ENCODE measurements at regions not wholly inside any gene's neighbourhood (a gene's known extent, or its start where the extent isn't known, plus 50 kb on each side); places are given as distances from the start of the nearest gene placed in this dataset.

DNA sequence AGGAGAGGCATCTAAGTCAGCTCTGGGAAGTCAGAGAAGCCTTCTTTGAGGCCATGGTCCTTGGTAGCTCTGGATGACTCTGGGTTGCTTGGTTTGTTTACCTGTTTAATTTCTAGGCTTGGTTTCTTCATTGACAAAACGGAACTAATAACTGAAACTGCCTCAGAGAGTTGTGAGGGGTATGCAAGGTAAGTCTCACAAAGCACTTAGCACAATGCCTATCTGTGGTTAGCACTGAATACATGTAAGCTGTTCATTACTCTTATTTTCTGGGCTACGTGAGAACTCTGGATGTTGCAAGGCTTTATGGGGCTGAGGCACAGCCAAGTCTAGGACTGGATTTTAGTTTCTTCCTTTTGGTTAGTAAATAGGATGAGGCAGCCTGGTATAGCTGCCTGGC lies 225.8 kb upstream of the NCAM1 start:
- H3K27me3 ChIP-seq, result no peaks in the 10 kb centered on the region
- ATAC-seq, result no peak
- no peaks in the 10 kb centered on the region for H3K4me1 ChIP-seq
- no peaks in the 10 kb centered on the region for H3K36me3 ChIP-seq
- H3K27ac ChIP-seq, result no peak overlapping the region
- no peaks in the 10 kb centered on the region for H3K9me3 ChIP-seq
- no peak overlapping the region for H3K4me3 ChIP-seq
- no peak for TF ChIP-seq EP300 (IDR thresholded peaks at IDR 0.05)
- TF ChIP-seq POLR2A (IDR thresholded peaks at IDR 0.05), result no peak
- TF ChIP-seq POLR2AphosphoS5 (IDR thresholded peaks at IDR 0.05), result no peak
- TF ChIP-seq, protein P1, sequence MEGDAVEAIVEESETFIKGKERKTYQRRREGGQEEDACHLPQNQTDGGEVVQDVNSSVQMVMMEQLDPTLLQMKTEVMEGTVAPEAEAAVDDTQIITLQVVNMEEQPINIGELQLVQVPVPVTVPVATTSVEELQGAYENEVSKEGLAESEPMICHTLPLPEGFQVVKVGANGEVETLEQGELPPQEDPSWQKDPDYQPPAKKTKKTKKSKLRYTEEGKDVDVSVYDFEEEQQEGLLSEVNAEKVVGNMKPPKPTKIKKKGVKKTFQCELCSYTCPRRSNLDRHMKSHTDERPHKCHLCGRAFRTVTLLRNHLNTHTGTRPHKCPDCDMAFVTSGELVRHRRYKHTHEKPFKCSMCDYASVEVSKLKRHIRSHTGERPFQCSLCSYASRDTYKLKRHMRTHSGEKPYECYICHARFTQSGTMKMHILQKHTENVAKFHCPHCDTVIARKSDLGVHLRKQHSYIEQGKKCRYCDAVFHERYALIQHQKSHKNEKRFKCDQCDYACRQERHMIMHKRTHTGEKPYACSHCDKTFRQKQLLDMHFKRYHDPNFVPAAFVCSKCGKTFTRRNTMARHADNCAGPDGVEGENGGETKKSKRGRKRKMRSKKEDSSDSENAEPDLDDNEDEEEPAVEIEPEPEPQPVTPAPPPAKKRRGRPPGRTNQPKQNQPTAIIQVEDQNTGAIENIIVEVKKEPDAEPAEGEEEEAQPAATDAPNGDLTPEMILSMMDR (IDR thresholded peaks at IDR 0.05), result no peak
- whole genome bisulfite sequencing, 2 donors (ENCODE audit: low coverage in 1 of 2), result 60 to 76% methylated on average over 1 to 2 of the region's 2 CpGs

DNA sequence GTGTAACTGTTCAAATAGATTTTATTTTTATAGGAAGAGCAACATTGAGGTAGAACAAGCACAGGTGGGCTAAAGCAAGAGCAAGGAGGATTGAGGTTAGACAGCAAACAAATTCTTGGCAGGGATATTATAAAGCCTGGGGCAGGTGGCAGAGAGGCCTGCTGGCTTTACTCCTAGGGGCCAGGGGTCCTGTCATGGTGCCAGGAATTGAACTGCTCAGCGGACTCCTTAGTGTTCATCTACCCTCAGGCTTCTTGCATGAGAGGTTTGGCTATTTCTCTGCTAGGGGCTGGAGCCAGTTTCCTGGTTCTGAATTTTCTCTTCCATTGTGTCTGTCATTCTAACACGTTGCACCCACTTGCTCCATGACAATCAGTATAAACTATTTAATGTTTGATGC lies 217.2 kb upstream of the NCAM1 start:
- Histone ChIP-seq H3K4me3 (no peak overlapping the region), H3K36me3 (no peaks in the 10 kb centered on the region), H3K9me3 (no peaks in the 10 kb centered on the region), H3K27me3 (peaks cover 15% of the 10 kb centered on the region), H3K4me1 (no peaks in the 10 kb centered on the region), H3K27ac (no peak overlapping the region)
- no peak for ATAC-seq
- TF ChIP-seq EP300 (IDR thresholded peaks at IDR 0.05), result no peak
- TF ChIP-seq, protein P1 (IDR thresholded peaks at IDR 0.05), result no peak
- no peak for TF ChIP-seq POLR2A (IDR thresholded peaks at IDR 0.05)
- no peak for TF ChIP-seq POLR2AphosphoS5 (IDR thresholded peaks at IDR 0.05)
- WGBS, 2 donors (ENCODE audit: low coverage in 1 of 2), result 49 to 62% methylated on average over 2 of the region's 2 CpGs

DNA sequence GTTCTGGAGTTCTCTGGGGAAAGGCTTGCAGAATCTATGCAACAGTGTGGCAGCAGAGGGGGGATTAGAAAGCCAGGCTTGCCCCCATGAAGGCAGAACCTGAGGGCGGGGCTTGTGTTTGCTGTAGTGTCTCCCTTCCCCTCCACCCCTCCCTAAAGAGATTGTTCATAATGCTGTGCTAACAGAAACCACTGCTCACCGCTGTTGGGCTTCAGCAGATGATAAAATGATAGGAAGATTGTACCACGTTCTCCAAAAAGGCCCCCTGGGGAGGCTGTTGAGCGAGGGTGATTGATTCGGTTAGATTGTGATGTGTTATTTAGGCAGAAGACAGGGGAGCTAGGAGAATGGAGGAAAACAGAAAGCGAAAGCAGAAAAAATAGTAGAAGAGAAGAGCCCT lies 215.2 kb upstream of the NCAM1 start:
- no peak for ATAC-seq
- Histone ChIP-seq H3K36me3 (no peaks in the 10 kb centered on the region), H3K27ac (no peak overlapping the region), H3K9me3 (no peaks in the 10 kb centered on the region), H3K4me1 (peaks cover 0 to under 1% (median 0%) of the 10 kb centered on the region in 3 donors), H3K27me3 (peaks cover 15% of the 10 kb centered on the region), H3K4me3 (no peak overlapping the region)
- 69% methylated on average over 5 of the region's 6 CpGs; no CpG with 5 or more reads in 1 of the 2 donors for WGBS, 2 donors (ENCODE audit: low coverage in 1 of 2)
- TF ChIP-seq POLR2A (IDR thresholded peaks at IDR 0.05), result no peak
- TF ChIP-seq EP300 (IDR thresholded peaks at IDR 0.05), result no peak
- TF ChIP-seq, protein P1 (IDR thresholded peaks at IDR 0.05), result no peak
- no peak for TF ChIP-seq POLR2AphosphoS5 (IDR thresholded peaks at IDR 0.05)

DNA sequence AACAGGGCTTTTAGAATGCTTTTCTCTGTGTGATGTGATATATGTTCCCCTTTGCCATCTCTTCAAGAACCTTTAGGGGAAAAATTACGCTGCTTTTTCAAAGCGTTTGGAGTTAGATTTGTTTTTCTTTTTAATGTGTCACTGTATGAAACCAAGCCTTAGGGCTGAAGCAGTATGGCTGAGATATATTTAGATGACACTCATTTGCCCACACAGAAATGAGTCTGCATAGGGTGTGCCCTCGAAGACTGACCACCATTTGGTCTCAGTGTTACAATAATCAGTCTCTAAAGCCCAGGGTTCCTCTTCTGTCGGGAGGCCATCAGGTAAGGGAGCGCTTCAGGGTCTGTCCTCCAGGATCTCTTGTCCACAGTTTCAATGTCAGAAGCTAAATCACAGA lies 213.0 kb upstream of the NCAM1 start:
- no peaks in the 10 kb centered on the region for H3K36me3 ChIP-seq
- no peaks in the 10 kb centered on the region for H3K9me3 ChIP-seq
- WGBS, 2 donors (ENCODE audit: low coverage in 1 of 2), result 71 to 77% methylated on average over 4 to 5 of the region's 5 CpGs
- H3K4me1 ChIP-seq, result peaks cover 0 to 13% (median 0%) of the 10 kb centered on the region in 3 donors
- TF ChIP-seq EP300 (IDR thresholded peaks at IDR 0.05), result no peak
- TF ChIP-seq POLR2AphosphoS5 (IDR thresholded peaks at IDR 0.05), result no peak
- TF ChIP-seq, protein P1 (IDR thresholded peaks at IDR 0.05), result no peak
- TF ChIP-seq POLR2A (IDR thresholded peaks at IDR 0.05), result no peak
- H3K27me3 ChIP-seq, result peaks cover 15% of the 10 kb centered on the region
- no peak overlapping the region for H3K27ac ChIP-seq
- no peak for ATAC-seq
- H3K4me3 ChIP-seq, result no peak overlapping the region

DNA sequence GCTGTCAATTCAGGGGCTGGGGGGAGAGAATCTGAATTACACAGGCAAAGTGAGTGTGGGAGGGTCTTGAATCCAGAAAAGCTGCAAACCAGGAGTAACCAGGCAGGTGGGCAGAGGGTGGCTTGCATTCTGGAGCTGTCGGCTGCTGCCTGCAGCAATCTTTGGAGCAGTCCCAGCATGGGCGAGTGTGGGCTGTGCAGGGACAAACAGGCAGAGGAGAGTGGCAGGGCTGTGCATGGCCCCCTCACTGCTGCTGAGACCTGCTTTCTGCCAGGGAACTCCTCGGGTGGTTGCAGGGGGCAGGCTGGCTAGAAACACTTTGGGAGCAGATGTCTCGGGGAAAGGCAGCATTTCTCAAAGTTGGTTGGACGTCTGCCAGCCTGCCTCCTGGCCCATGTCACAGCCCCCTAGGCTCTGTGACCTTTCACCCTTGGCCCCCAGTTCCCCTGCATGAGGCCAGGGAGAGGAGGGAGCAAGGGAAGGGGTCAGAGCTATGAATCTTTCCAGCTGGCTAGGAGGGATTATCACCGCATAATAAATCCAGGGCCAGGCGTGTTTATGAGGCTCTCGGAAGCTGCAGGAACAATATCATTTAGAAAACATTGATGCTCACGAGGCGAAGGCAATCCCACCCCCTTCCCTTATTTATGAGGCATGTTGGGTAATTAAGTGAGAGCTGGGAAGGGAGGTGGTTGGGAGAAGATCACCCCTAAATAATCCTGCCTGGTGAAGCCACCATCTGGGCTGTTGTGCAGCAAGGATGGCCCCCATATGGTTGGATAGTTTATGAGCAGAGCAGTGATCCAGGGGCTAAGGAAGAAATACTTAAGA lies 212.3 kb upstream of the NCAM1 start:
- TF ChIP-seq POLR2AphosphoS5 (IDR thresholded peaks at IDR 0.05) (no peak), EP300 (IDR thresholded peaks at IDR 0.05) (no peak), POLR2A (IDR thresholded peaks at IDR 0.05) (no peak)
- TF ChIP-seq, protein P1 (IDR thresholded peaks at IDR 0.05), result no peak
- no peaks in the 10 kb centered on the region for H3K36me3 ChIP-seq
- no peak overlapping the region for H3K4me3 ChIP-seq
- peaks cover 15% of the 10 kb centered on the region for H3K27me3 ChIP-seq
- no peak for ATAC-seq
- 20 to 66% methylated on average over 5 to 6 of the region's 10 CpGs for WGBS, 2 donors (ENCODE audit: low coverage in 1 of 2)
- no peaks in the 10 kb centered on the region for H3K9me3 ChIP-seq
- no peak overlapping the region for H3K27ac ChIP-seq
- peaks cover 0 to 13% (median 0%) of the 10 kb centered on the region in 3 donors for H3K4me1 ChIP-seq
